Lower lobe of right lung (tissue), 2 donors: ENCODE measurements at regions not wholly inside any gene's neighbourhood (a gene's known extent, or its start where the extent isn't known, plus 50 kb on each side); places are given as distances from the start of the nearest gene placed in this dataset.

ENCODE experiments used
- ATAC-seq, 2 donors: fragments of 200-7000 bp; cut with Tn5 transposase; one replicate each; pipeline ENCODE4 v1.9.1; 2020 to 2022; ENCODE audit warnings: mild to moderate bottlenecking in 2 of 2, moderate library complexity in 2 of 2
- DNase-seq: peaks from one replicate; pipeline ENCODE4 v3.0.0-alpha.2; 2020
- H3K27ac ChIP-seq: fragments of 200-600 bp; one replicate; pipeline ENCODE4 v1.8.0; 2022
- H3K27me3 ChIP-seq: fragments of 200-600 bp; one replicate; pipeline ENCODE4 v1.8.0; 2022; ENCODE audit warnings: low read depth
- H3K36me3 ChIP-seq: fragments of 200-600 bp; one replicate; pipeline ENCODE4 v1.8.0; 2022; ENCODE audit warnings: mild to moderate bottlenecking
- H3K4me1 ChIP-seq: fragments of 200-600 bp; one replicate; pipeline ENCODE4 v1.8.0; 2022
- H3K4me3 ChIP-seq: fragments of 200-600 bp; one replicate; pipeline ENCODE4 v1.8.0; 2022; ENCODE audit warnings: mild to moderate bottlenecking
- H3K9me3 ChIP-seq: fragments of 200-600 bp; one replicate; pipeline ENCODE4 v1.8.0; 2022
- CTCF ChIP-seq: fragments of 200-600 bp; IDR thresholded peaks from one replicate; pipeline ENCODE4 v1.8.0; 2022; ENCODE audit warnings: antibody characterized with exemption, mild to moderate bottlenecking
- intact Hi-C: fragments of 100-400 bp; cut with DNase I; formaldehyde crosslinking; loops from one replicate; pipeline ENCODE4 v1.11.0; 2022
- donor health status: DM: no; HTN: yes; CAD: no; lungs with severe emphysema.

GRCh38 chr5:179407191-179408175 is 62.2 kb upstream of the ADAMTS2 start:
- Histone ChIP-seq H3K9me3 (no peaks in the 10 kb centered on the region), H3K27me3 (no peaks in the 10 kb centered on the region), H3K27ac (no peak overlapping the region), H3K36me3 (no peaks in the 10 kb centered on the region), H3K4me1 (peaks cover 16% of the 10 kb centered on the region), H3K4me3 (no peak overlapping the region)
- intact Hi-C loops: no loop called here
- no peak for TF ChIP-seq CTCF
- DNase-seq (no peak), ATAC-seq (peak in 1 of 2 donors; percentile 24)

GRCh38 chr5:179406031-179406961 is 61.0 kb upstream of the ADAMTS2 start:
- no peaks in the 10 kb centered on the region for H3K9me3 ChIP-seq
- intact Hi-C loops: no loop called here
- no peaks in the 10 kb centered on the region for H3K27me3 ChIP-seq
- no peak for ATAC-seq
- TF ChIP-seq CTCF: no peak
- H3K4me1 ChIP-seq: peaks cover 16% of the 10 kb centered on the region
- DNase-seq: no peak
- H3K36me3 ChIP-seq: no peaks in the 10 kb centered on the region
- no peak overlapping the region for H3K4me3 ChIP-seq
- H3K27ac ChIP-seq: no peak overlapping the region

GRCh38 chr5:179405426-179406030 is 60.3 kb upstream of the ADAMTS2 start:
- H3K36me3 ChIP-seq: no peaks in the 10 kb centered on the region
- ATAC-seq (no peak), DNase-seq (no peak)
- no peak overlapping the region for H3K27ac ChIP-seq
- intact Hi-C loops: no loop called here
- H3K27me3 ChIP-seq: no peaks in the 10 kb centered on the region
- TF ChIP-seq CTCF: no peak
- H3K4me1 ChIP-seq: peaks cover 16% of the 10 kb centered on the region
- H3K9me3 ChIP-seq: peaks cover 2% of the 10 kb centered on the region
- no peak overlapping the region for H3K4me3 ChIP-seq

- ATAC-seq: no peak
- peaks cover 16% of the 10 kb centered on the region for H3K4me1 ChIP-seq
- no peaks in the 10 kb centered on the region for H3K36me3 ChIP-seq
- intact Hi-C loops: no loop called here
- no peak overlapping the region for H3K27ac ChIP-seq
- no peak for TF ChIP-seq CTCF
- no peak for DNase-seq
- no peak overlapping the region for H3K4me3 ChIP-seq
- H3K27me3 ChIP-seq: no peaks in the 10 kb centered on the region
- H3K9me3 ChIP-seq: peaks cover 7% of the 10 kb centered on the region
These were observed 59.8 kb upstream of the ADAMTS2 start for GRCh38 chr5:179405054-179405416.

- TF ChIP-seq CTCF: peak; percentile 21
- no peak overlapping the region for H3K27ac ChIP-seq
- no peak overlapping the region for H3K4me3 ChIP-seq
- no peaks in the 10 kb centered on the region for H3K36me3 ChIP-seq
- ATAC-seq: no peak
- H3K4me1 ChIP-seq: peaks cover 16% of the 10 kb centered on the region
- H3K27me3 ChIP-seq: no peaks in the 10 kb centered on the region
- no peak for DNase-seq
- peaks cover 12% of the 10 kb centered on the region for H3K9me3 ChIP-seq
- intact Hi-C loops: no loop called here
These were observed 59.2 kb upstream of the ADAMTS2 start for GRCh38 chr5:179404321-179405053.
